HL-60 (cell line): ENCODE measurements at regions not wholly inside any gene's neighbourhood (a gene's known extent, or its start where the extent isn't known, plus 50 kb on each side); places are given as distances from the start of the nearest gene placed in this dataset.

ENCODE experiments used
- GABPA ChIP-seq: IDR thresholded peaks from 2 replicates; pipeline ENCODE4 v1.6.1; 2012; ENCODE audit warnings: low read depth
- POLR2AphosphoS5 ChIP-seq: IDR thresholded peaks from 2 replicates; pipeline ENCODE4 v1.6.1; 2012; ENCODE audit warnings: low read depth
- SPI1 ChIP-seq: IDR thresholded peaks from 2 replicates; pipeline ENCODE4 v1.6.1; 2012; ENCODE audit warnings: low read depth, mild to moderate bottlenecking, borderline replicate concordance
- TF ChIP-seq, protein P1 (sequence below): IDR thresholded peaks from one replicate; pipeline ENCODE4 v1.5.1; 2011; ENCODE audit warnings: low read length, control low read depth, inconsistent platforms; ENCODE audit not compliant: insufficient read depth
- TF ChIP-seq, protein P2 (sequence below): IDR thresholded peaks from 2 replicates; pipeline ENCODE4 v1.6.1; 2012; ENCODE audit warnings: low read depth; ENCODE audit not compliant: insufficient replicate concordance

DNA sequence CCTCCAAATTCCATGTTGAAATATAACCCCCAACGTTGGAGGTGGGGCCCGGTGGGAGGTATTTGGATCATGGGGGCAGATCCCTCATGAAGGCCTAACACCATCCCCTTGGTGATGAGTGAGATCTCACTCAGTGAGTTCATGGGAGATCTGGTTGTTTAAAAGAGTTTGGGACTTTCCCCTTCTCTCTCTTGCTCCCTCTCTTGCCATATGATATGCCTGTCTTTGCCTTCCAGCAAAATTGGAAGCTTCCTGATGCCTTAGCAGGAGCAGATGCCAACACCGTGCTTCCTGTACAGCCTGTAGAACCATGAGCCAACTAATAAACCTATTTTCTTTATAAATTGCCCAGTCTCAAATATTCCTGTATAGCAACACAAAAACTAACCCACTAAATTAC lies 55.7 kb upstream of the CDK1 start:
- TF ChIP-seq, protein P1, sequence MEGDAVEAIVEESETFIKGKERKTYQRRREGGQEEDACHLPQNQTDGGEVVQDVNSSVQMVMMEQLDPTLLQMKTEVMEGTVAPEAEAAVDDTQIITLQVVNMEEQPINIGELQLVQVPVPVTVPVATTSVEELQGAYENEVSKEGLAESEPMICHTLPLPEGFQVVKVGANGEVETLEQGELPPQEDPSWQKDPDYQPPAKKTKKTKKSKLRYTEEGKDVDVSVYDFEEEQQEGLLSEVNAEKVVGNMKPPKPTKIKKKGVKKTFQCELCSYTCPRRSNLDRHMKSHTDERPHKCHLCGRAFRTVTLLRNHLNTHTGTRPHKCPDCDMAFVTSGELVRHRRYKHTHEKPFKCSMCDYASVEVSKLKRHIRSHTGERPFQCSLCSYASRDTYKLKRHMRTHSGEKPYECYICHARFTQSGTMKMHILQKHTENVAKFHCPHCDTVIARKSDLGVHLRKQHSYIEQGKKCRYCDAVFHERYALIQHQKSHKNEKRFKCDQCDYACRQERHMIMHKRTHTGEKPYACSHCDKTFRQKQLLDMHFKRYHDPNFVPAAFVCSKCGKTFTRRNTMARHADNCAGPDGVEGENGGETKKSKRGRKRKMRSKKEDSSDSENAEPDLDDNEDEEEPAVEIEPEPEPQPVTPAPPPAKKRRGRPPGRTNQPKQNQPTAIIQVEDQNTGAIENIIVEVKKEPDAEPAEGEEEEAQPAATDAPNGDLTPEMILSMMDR = no peak
- TF ChIP-seq, protein P2, sequence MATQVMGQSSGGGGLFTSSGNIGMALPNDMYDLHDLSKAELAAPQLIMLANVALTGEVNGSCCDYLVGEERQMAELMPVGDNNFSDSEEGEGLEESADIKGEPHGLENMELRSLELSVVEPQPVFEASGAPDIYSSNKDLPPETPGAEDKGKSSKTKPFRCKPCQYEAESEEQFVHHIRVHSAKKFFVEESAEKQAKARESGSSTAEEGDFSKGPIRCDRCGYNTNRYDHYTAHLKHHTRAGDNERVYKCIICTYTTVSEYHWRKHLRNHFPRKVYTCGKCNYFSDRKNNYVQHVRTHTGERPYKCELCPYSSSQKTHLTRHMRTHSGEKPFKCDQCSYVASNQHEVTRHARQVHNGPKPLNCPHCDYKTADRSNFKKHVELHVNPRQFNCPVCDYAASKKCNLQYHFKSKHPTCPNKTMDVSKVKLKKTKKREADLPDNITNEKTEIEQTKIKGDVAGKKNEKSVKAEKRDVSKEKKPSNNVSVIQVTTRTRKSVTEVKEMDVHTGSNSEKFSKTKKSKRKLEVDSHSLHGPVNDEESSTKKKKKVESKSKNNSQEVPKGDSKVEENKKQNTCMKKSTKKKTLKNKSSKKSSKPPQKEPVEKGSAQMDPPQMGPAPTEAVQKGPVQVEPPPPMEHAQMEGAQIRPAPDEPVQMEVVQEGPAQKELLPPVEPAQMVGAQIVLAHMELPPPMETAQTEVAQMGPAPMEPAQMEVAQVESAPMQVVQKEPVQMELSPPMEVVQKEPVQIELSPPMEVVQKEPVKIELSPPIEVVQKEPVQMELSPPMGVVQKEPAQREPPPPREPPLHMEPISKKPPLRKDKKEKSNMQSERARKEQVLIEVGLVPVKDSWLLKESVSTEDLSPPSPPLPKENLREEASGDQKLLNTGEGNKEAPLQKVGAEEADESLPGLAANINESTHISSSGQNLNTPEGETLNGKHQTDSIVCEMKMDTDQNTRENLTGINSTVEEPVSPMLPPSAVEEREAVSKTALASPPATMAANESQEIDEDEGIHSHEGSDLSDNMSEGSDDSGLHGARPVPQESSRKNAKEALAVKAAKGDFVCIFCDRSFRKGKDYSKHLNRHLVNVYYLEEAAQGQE = no peak
- TF ChIP-seq POLR2AphosphoS5 (no peak), SPI1 (no peak), GABPA (no peak)
